SK-N-MC (cell line): ENCODE measurements at regions not wholly inside any gene's neighbourhood (a gene's known extent, or its start where the extent isn't known, plus 50 kb on each side); places are given as distances from the start of the nearest gene placed in this dataset.
A peak's percentile ranks its signal among the peaks of the same experiment; 100 is the strongest.

Experiments
- DNase-seq: peaks from one replicate; pipeline ENCODE4 v3.0.0-alpha.2; 2011; ENCODE audit warnings: low read depth, low spot score
- H3K27ac ChIP-seq: fragments of 200-600 bp; sonication (generic); 2 replicates; pipeline ENCODE4 v1.5.1; 2016; ENCODE audit warnings: mixed run types
- H3K36me3 ChIP-seq: fragments of 200-600 bp; sonication (generic); 2 replicates; pipeline ENCODE4 v1.6.1; 2017; ENCODE audit warnings: antibody characterized with exemption, low read length, mixed read lengths; ENCODE audit not compliant: insufficient read depth
- H3K4me3 ChIP-seq: fragments of 200-600 bp; sonication (generic); 2 replicates; pipeline ENCODE4 v1.5.1; 2016
- H3K9ac ChIP-seq: fragments of 200-600 bp; sonication (generic); 2 replicates; pipeline ENCODE4 v1.8.0; 2017; ENCODE audit warnings: mixed run types, mixed read lengths; ENCODE audit not compliant: insufficient read length
- H3K9me3 ChIP-seq: fragments of 200-600 bp; sonication (generic); 2 replicates; pipeline ENCODE4 v1.6.1; 2017; ENCODE audit warnings: low read depth, mild to moderate bottlenecking, antibody characterized with exemption, low read length, moderate library complexity, mixed read lengths
- EZH2 ChIP-seq: fragments of 200-600 bp; sonication (generic); IDR thresholded peaks from one replicate; pipeline ENCODE4 v1.6.1; 2017; ENCODE audit warnings: antibody characterized with exemption
- FOXP2 ChIP-seq: optimal IDR thresholded peaks from 2 replicates; pipeline ENCODE3; 2011; ENCODE audit warnings: mild to moderate bottlenecking, moderate library complexity; ENCODE audit not compliant: insufficient read depth; ENCODE audit errors: extremely low read length, control extremely low read depth
- POLR2AphosphoS5 ChIP-seq: IDR thresholded peaks from 2 replicates; pipeline ENCODE4 v1.6.1; 2012; ENCODE audit warnings: mild to moderate bottlenecking, low read depth, low read length, borderline replicate concordance

GRCh38 chr11:81669935-81670543, 1063.6 kb downstream of the FAM181B start:
- H3K9ac ChIP-seq, result no peak overlapping the region
- no peak overlapping the region for H3K27ac ChIP-seq
- no peak overlapping the region for H3K4me3 ChIP-seq
- H3K9me3 ChIP-seq, result no peaks in the 10 kb centered on the region
- DNase-seq, result no peak
- H3K36me3 ChIP-seq, result no peaks in the 10 kb centered on the region
- TF ChIP-seq EZH2, result no peak
- TF ChIP-seq POLR2AphosphoS5, result no peak
- no peak for TF ChIP-seq FOXP2

DNA sequence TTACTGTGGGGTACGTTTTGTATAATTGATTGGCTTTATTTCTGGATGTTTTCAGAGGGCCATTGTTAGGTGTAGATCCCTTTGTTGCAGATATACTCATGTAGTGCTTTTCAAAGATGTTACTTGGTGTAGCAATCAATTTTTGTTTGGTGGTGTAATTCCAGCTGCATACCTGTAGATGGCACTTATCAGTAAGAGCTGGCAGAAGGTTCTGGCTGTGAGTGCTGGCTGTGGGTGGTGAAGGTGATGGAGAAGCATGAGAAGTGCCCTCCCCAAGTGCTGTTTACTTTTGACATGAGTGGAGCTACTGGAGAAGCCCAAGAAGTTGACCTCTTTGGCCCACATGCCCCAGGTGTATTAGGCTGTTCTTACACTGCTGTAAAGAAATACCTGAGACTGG, 1074.9 kb downstream of the FAM181B start:
- no peak for DNase-seq
- H3K9me3 ChIP-seq, result peaks cover 5% of the 10 kb centered on the region

GRCh38 chr11:81655351-81655750, 1078.3 kb downstream of the FAM181B start:
- H3K4me3 ChIP-seq, result no peak overlapping the region
- no peak for DNase-seq
- no peak overlapping the region for H3K9ac ChIP-seq
- H3K27ac ChIP-seq, result no peak overlapping the region
- TF ChIP-seq EZH2 (no peak), POLR2AphosphoS5 (no peak), FOXP2 (no peak)
- H3K36me3 ChIP-seq, result no peaks in the 10 kb centered on the region
- H3K9me3 ChIP-seq, result peaks cover 5% of the 10 kb centered on the region

More for the DNA sequence above, 1074.9 kb downstream of the FAM181B start:
- TF ChIP-seq FOXP2 (no peak), POLR2AphosphoS5 (no peak), EZH2 (no peak)
- Histone ChIP-seq H3K27ac (no peak overlapping the region), H3K9ac (no peak overlapping the region), H3K36me3 (no peaks in the 10 kb centered on the region), H3K4me3 (no peak overlapping the region)

DNA sequence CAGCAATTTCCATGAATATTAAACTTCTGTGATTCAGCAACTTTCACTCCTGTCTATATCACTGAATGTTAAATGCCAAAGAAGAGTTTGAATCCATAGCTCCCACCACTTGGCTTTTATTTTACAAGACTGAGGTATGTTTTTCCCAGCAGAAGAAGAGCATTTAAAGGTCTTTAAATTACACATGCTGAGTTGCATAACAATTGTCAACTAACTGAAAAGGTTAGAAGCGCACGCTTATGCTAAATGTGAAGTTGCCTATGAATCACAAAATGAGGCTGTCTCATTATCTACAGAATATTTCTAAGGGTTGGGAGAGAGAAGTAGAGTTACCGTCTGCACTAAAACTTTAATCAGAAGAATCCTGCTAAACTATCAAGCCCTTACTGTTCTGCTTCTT, 1086.3 kb downstream of the FAM181B start:
- TF ChIP-seq FOXP2 (no peak), EZH2 (no peak), POLR2AphosphoS5 (no peak)
- no peak for DNase-seq

GRCh38 chr11:81644239-81644840, 1089.3 kb downstream of the FAM181B start:
- TF ChIP-seq EZH2 (no peak), FOXP2 (no peak), POLR2AphosphoS5 (no peak)
- no peaks in the 10 kb centered on the region for H3K9me3 ChIP-seq
- no peak overlapping the region for H3K4me3 ChIP-seq
- DNase-seq, result peak; percentile 37
- no peak overlapping the region for H3K9ac ChIP-seq
- H3K36me3 ChIP-seq, result no peaks in the 10 kb centered on the region
- no peak overlapping the region for H3K27ac ChIP-seq

More for the DNA sequence above, 1086.3 kb downstream of the FAM181B start:
- no peak overlapping the region for H3K9ac ChIP-seq
- peak overlapping the region; percentile 24; the same call in 1 of the 2 replicates for H3K4me3 ChIP-seq
- no peaks in the 10 kb centered on the region for H3K36me3 ChIP-seq
- no peak overlapping the region for H3K27ac ChIP-seq
- H3K9me3 ChIP-seq, result no peaks in the 10 kb centered on the region

- Histone ChIP-seq H3K4me3 (no peak overlapping the region), H3K9ac (no peak overlapping the region), H3K9me3 (no peaks in the 10 kb centered on the region), H3K27ac (no peak overlapping the region), H3K36me3 (no peaks in the 10 kb centered on the region)
- DNase-seq, result no peak
- no peak for TF ChIP-seq EZH2
- TF ChIP-seq POLR2AphosphoS5, result no peak
- TF ChIP-seq FOXP2, result no peak
Observed at GRCh38 chr11:81634483-81634882, 1099.2 kb downstream of the FAM181B start.

DNA sequence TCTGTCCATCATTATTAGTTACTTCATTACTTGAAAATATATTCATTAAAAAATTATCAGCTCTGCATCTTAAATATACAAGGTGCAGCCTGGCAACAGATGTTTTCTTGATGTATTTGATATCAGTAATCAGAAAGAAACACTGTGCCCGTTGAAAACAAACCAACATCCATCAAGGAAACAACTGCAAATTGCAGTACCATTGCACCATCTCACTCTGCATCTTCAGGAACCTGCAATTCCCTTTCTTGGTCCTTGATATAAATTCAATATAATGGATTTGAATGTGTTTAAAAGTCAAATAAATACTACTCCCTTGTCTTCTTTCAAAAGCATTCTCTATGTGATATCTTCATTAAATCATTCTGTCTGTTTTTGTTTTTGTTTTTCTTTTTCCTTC, 1131.2 kb downstream of the FAM181B start:
- no peak overlapping the region for H3K27ac ChIP-seq
- TF ChIP-seq FOXP2 (no peak), POLR2AphosphoS5 (no peak), EZH2 (no peak)
- H3K9me3 ChIP-seq, result no peaks in the 10 kb centered on the region
- H3K36me3 ChIP-seq, result no peaks in the 10 kb centered on the region
- DNase-seq, result no peak
- no peak overlapping the region for H3K4me3 ChIP-seq
- no peak overlapping the region for H3K9ac ChIP-seq

DNA sequence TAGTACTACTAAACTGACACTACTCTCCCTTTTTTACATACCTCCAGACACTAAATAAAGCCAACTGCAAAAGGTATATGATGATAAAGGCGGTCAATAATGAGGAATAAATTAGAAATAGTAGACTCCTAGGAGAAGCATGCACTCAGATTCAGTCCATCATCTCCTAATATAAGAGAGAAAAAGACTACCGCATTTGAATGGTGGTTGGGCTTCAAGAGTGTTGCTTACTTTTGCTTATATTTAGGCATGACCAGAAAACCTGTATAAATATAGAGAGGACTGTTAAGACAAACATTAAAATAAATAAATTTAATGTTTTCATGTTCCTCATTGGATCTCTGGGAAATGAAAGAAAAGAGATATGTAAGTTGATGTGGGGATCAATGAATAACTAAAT, 1137.0 kb downstream of the FAM181B start:
- no peak for TF ChIP-seq FOXP2
- no peak for TF ChIP-seq EZH2
- no peaks in the 10 kb centered on the region for H3K9me3 ChIP-seq
- no peak overlapping the region for H3K4me3 ChIP-seq
- no peak overlapping the region for H3K9ac ChIP-seq
- no peak for DNase-seq
- no peaks in the 10 kb centered on the region for H3K36me3 ChIP-seq
- H3K27ac ChIP-seq, result no peak overlapping the region

DNA sequence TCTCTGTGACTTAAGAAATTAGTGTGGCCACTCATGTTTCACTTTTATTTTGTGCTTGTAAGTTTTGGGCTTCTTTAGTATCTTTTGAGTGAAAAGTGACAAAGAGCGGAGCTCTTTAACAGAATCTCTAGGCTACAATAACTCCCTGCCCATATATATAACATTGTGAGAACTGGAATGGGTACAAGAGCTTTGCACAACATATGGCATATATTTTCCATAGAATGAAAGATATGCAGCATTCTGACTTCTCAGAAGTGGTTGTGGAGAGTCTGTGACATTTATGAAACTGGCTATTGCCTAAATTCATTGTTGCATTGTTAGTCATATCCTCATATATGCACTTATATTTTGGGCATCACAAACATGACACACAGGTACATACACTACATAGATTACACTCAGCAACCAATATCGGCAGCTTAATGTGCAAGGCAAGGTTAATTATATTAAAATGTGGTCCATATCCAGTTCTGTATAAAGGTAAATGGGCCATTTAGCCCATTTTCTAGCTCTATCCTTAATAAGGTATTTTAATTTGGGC, 1148.2 kb downstream of the FAM181B start:
- H3K27ac ChIP-seq, result no peak overlapping the region
- TF ChIP-seq FOXP2, result no peak
- H3K36me3 ChIP-seq, result no peaks in the 10 kb centered on the region
- H3K9ac ChIP-seq, result no peak overlapping the region
- H3K9me3 ChIP-seq, result no peaks in the 10 kb centered on the region
- H3K4me3 ChIP-seq, result no peak overlapping the region
- no peak for DNase-seq
